Neural cell (in vitro differentiated cells): ENCODE measurements at regions not wholly inside any gene's neighbourhood (a gene's known extent, or its start where the extent isn't known, plus 50 kb on each side); places are given as distances from the start of the nearest gene placed in this dataset.

Experiments used
- CTCF ChIP-seq: fragments of 450-650 bp; IDR thresholded peaks from 2 replicates; pipeline ENCODE4 v1.5.1; 2014; ENCODE audit warnings: antibody characterized with exemption, mild to moderate bottlenecking, moderate library complexity; ENCODE audit not compliant: poor library complexity, severe bottlenecking
- EZH2 ChIP-seq: fragments of 200-600, 300-800 bp; shearing (Covaris generic), sonication (generic); IDR thresholded peaks from 2 replicates; pipeline ENCODE4 v1.6.1; 2014; ENCODE audit warnings: antibody characterized with exemption, low read length, borderline replicate concordance, mild to moderate bottlenecking; ENCODE audit not compliant: insufficient read depth, poor library complexity, severe bottlenecking
- POLR2AphosphoS5 ChIP-seq: IDR thresholded peaks from 2 replicates; pipeline ENCODE4 v1.6.1; 2012
- RAD21 ChIP-seq: fragments of 450-650 bp; conservative IDR thresholded peaks from 2 replicates; pipeline ENCODE4 v1.6.1; 2014; ENCODE audit warnings: antibody characterized with exemption, mild to moderate bottlenecking, moderate library complexity
- REST ChIP-seq: IDR thresholded peaks from 2 replicates; pipeline ENCODE4 v1.6.1; 2012; ENCODE audit warnings: borderline replicate concordance
- SMC3 ChIP-seq: fragments of 450-650 bp; conservative IDR thresholded peaks from 2 replicates; pipeline ENCODE4 v1.6.1; 2014; ENCODE audit warnings: antibody characterized with exemption, mild to moderate bottlenecking, moderate library complexity; ENCODE audit not compliant: poor library complexity

- TF ChIP-seq CTCF (no peak), SMC3 (no peak), EZH2 (no peak), REST (no peak), RAD21 (no peak), POLR2AphosphoS5 (no peak)
These were observed 205.9 kb upstream of the ASIC2 start for GRCh38 chr17:33499040-33499439.
